Mucosa of gallbladder (tissue), 1 donor: ENCODE measurements at regions not wholly inside any gene's neighbourhood (a gene's known extent, or its start where the extent isn't known, plus 50 kb on each side); places are given as distances from the start of the nearest gene placed in this dataset.

ENCODE experiments used
- DNase-seq: peaks from one replicate; pipeline ENCODE4 v3.0.0-alpha.2; 2020; ENCODE audit warnings: low spot score
- donor health status: DM: no; HTN: no; CAD: no.

GRCh38 chr5:73374520-73375190, 73.9 kb downstream of the FOXD1 start:
- no peak for DNase-seq

DNA sequence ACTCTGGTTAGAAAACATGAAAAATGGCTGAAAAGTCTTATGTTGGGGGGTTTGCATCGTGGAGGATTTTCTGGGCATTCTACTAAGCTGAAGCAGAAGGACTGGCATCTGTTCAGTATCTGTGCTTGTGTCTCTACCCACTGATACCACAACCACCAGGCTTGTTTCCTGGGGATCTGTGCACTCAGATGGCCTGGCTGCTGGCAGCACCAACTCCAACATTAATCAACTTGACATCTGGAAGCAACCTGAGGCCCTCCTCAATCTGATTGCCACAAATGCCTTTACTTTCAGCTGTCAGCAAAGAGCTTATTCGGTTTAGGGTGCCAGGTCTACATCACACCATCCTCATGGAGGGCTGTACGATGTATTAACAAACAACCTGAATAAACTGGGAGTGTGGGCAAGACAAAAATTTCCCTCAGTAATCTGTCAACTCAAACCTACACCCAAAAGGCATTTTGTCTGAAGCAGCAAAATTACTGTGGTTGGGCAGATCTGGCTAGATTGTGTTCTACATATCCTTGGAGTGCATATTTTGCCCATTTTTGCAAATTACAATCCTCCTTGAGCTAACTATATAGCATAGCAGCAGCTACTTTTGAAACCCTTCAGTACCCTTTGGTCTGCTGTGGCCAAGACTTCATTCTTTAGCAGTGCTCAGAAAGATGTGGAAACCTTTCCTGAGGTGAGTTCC, 74.6 kb downstream of the FOXD1 start:
- no peak for DNase-seq

GRCh38 chr5:73370640-73371583, 77.7 kb downstream of the FOXD1 start:
- DNase-seq, result no peak

DNA sequence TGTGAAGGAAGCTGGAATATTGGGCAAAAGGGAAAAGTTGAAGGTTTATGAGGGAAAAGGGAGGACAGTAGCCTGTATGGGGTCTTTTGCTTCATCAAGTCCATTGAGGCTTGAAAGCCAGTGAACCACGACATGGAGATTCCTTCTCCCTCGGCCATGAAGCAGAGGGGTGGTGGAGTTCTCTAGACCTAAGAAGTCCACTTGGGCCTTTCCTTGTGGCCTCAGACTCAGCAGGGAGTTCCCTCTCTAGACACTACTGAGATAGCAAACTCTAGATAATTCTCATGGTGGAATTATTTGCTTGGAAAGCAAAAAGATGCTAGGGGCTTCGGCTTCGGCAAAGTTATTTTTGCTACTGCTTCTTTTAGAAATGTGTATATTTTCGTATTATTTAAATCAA, 78.5 kb downstream of the FOXD1 start:
- DNase-seq, result no peak

- DNase-seq, result no peak
Observed at GRCh38 chr5:73369278-73369677, 79.3 kb downstream of the FOXD1 start.

DNA sequence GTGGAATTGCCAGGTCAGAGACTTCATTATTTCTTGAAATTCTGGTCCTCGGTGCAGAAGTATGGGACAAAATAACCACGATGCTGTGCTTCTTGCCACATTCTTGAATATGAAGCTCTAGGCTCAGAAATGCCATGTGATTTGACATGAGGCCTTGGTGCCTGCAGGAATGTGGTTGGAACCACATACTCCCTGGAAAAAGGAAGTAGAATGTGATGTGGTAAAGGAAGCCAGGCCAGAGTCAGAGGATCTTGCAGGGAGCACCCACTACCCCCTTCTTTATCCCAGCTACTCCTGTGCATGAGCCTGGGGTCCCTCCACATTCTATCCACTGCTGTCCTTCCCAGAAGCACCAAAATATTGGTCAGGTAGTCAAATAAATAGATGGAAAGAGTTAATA, 80.9 kb downstream of the FOXD1 start:
- DNase-seq, result no peak

DNA sequence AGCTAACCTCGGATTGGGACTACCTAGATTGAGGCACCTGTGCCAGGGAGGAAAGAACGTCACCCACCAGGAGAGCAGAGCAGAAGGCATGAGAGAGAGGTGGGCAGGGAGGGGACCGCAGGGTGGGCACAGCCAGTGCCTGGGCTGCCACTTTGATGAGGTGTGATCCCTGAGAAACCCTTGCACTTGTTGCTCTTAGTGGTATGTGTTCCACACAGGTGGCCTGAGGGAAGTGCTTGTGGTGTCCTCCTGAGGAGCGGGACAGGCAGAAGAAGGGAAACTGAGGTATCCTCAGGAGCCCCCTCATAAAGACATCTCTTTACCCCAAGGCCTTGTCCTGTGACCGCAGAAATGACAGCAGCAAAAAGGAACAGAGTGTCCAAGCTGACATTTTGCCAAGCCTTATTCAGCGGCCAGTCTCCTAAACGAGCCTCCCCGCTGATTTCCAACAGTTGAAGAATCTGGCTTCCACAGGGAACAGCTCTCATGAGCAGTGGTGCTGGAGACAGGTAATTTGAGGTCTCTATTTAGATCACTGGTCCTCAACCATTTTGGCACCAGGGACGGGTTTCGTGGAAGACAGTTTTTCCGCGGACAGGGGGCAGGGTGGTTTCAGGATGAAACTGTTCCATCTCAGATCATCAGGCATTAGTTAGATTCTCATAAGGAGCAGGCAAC, 82.4 kb downstream of the FOXD1 start:
- no peak for DNase-seq

- DNase-seq, result no peak
Observed at GRCh38 chr5:73365301-73365853, 83.2 kb downstream of the FOXD1 start.

DNA sequence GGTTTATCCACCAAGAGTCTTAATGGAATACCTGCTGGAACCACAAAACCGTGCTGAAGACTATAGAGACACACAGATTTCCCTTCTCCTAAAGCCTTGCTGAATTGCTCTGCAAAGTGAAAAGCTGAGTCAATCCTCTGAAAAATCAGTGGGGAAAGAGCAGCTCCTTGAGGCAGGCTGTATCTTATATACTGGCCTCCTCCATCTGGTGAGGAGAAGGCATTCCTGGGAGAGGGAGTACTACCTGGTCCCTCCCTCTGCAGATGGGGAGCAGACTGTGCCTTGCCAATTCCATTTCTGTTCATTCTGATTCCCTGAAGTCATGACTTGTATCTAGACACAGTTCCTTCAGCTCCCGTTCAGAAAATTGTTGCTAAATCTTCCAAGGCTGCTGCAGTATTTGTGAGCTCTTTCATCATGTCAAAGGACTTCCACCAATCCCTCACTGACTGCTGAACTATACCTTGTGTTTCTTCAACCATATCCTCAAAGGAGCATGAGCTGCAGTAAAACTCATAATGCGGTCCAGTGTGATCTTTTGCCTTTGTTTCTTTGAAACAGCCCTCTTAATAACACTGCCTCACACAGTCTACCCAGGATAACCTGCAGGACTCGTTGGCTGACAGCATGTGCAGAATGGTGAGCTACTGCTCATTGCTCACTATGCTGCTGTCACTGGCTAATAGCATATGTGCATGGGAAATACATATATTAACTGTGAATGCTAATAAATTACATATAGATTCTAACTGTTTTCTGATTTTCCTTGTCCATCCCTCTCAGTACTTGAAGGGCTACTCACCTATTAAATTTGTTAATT, 84.5 kb downstream of the FOXD1 start:
- no peak for DNase-seq

DNA sequence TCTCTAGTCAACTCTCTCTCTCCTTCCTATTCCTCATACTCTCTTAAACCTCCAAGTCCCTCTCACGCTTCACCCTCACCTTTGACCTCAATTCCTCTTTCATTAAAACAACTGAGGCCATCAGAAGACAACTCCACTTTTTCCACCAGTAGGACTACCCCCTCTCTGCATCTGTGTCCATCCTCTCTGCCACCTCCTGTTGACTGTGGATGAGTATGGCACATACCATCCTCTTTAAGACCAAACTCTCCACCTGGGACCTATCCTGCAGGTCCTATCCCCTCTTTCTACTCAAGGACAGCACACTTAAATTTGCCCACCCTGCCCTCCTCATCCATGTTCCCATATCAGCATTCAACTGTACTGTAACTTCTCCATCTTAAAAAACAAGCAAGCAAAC, 89.2 kb downstream of the FOXD1 start:
- DNase-seq, result no peak

GRCh38 chr5:73358366-73358765, 90.2 kb downstream of the FOXD1 start:
- DNase-seq, result no peak

DNA sequence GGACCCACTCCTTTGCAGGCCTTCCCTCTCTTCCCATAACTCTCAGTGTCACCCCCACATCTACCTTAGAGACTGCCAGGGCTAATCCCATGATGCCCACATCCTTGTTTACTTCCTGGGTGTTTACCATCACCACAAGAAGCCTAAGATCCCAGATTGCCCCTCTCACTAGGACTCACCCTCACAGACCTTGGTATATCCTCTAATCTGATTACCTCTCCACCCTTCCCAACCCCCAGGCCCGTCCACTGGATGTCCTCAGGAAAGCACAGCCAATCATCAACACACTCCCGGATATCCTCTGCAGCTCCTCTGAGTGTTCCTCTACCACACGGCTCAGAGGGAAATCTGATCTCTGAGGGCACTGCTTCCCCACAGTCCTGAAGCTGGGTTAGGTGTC, 91.0 kb downstream of the FOXD1 start:
- no peak for DNase-seq

GRCh38 chr5:73355108-73355507, 93.5 kb downstream of the FOXD1 start:
- DNase-seq, result no peak

DNA sequence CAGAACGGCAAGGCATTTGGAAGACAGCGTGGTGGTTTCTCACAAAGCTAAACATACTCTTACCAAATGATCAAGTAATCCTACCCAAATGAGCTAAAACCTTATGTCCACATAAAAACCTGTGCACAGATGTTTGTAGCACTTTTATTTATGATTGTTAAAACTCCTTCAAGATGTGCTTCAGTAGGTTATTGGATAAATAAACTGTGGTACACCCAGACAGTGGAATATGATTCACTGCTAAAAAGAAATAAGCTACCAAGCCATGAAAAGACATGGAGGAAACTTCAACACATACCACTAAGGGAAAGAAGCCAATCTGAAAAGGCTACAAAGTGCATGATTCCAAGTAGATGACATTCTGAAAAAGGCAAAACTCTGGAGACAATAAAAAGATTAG, 94.2 kb downstream of the FOXD1 start:
- DNase-seq, result no peak

GRCh38 chr5:73352649-73353230, 95.8 kb downstream of the FOXD1 start:
- no peak for DNase-seq

- no peak for DNase-seq
Observed at GRCh38 chr5:73352243-73352642, 96.3 kb downstream of the FOXD1 start.

- DNase-seq, result no peak
Observed at GRCh38 chr5:73351593-73351992, 97.0 kb downstream of the FOXD1 start.

DNA sequence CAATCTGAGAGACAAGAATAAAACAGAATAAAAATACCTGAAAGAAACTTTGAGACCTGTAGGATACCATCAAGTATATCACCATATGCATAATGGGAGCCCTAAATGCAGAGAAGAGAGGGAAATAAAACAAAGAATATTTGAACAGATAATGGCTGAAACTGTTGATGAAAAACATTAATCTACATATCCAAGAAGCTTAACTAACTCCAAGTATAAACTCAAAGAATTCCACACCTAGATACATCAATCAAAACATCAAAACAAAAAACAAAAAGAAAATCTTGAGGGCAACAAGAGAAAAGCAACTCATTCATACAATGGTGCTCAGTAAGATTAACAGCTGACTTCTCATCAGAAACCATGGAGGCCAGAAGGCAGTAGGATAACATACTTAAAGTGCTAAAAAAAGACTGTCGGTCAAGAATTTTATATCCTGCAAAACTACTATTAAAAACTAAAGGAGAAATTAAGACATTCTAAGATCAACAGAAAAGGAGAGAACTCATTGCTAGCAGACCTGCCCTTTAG, 101.6 kb downstream of the FOXD1 start:
- no peak for DNase-seq

DNA sequence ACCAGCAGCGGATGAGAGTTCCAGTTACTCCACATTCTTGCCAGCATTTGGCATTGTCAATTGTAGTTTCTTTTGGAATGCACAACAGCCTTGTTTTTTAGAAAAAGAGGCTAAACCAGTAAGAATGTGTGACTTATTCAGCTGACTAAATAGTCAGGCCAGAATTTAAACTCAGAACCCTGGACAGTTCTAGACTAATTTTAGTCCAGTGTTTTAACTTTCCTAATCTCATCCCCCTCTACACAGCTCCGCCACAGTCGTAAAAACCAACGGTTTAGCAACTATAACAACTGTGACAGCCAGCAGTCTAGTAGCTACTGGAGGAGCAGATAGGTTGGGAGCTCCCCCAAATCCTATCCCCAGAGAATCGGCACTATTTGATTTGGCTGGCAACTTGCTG, 103.7 kb downstream of the FOXD1 start:
- DNase-seq, result no peak

GRCh38 chr5:73339711-73340110, 108.9 kb downstream of the FOXD1 start:
- no peak for DNase-seq
